ENCODE measurements at regions not wholly inside any gene's neighbourhood (a gene's known extent, or its start where the extent isn't known, plus 50 kb on each side); places are given as distances from the start of the nearest gene placed in this dataset.

GRCh38 chr11:69918938-69919650 lies 99.9 kb upstream of the FGF3 start:
- no peak overlapping the region for H3K4me3 ChIP-seq
- POLR2A ChIA-PET = interaction anchor here (1.0 kb wide), 1 partner anchor 273 kb away, joined by 3 read pairs; no protein-coding TSS in a partner anchor
- DNase-seq (ENCODE audit: low read depth in 1 of 2, low spot score in 1 of 2) = peak; percentile 65 to 68

GRCh38 chr11:69919659-69920344 lies 100.6 kb upstream of the FGF3 start:
- no peak for FAIRE-seq
- Histone ChIP-seq H3K27ac (no peak overlapping the region), H3K4me3 (no peak overlapping the region), H3K4me1 (peaks cover 8% of the 10 kb centered on the region; the same call in 1 of the 3 replicates), H3K9me3 (peaks cover 3% of the 10 kb centered on the region; the same call in 1 of the 3 replicates), H3K4me2 (no peak overlapping the region)
- 57% methylated on average over 1 of the region's 3 CpGs for WGBS (ENCODE audit: missing lambda C conversion rate)
- TF ChIP-seq HEYL (CRISPR knock-in tag; IDR thresholded peaks at IDR 0.05) (no peak), CEBPB (IDR thresholded peaks at IDR 0.05) (no peak), JUNB (IDR thresholded peaks at IDR 0.05) (no peak), BHLHE40 (IDR thresholded peaks at IDR 0.05; ENCODE audit: low read depth, low read length) (no peak), FOSB (CRISPR knock-in tag; IDR thresholded peaks at IDR 0.05) (no peak), EHMT2 (IDR thresholded peaks at IDR 0.05; ENCODE audit: low read depth) (no peak), HMGXB4 (CRISPR knock-in tag; IDR thresholded peaks at IDR 0.05; ENCODE audit: borderline replicate concordance) (no peak), POLR2AphosphoS2 (conservative IDR thresholded peaks at IDR 0.05; ENCODE audit: low read length) (no peak), HOXA7 (CRISPR knock-in tag; IDR thresholded peaks at IDR 0.05) (no peak), E2F6 (IDR thresholded peaks at IDR 0.05; ENCODE audit: borderline replicate concordance, low read depth) (no peak), ATOH8 (CRISPR knock-in tag; IDR thresholded peaks at IDR 0.05; ENCODE audit: low read depth) (no peak), CHD4 (IDR thresholded peaks at IDR 0.05; ENCODE audit: borderline replicate concordance) (no peak), SMC3 (IDR thresholded peaks at IDR 0.05) (no peak), HDAC2 (IDR thresholded peaks at IDR 0.05) (no peak), NPAS2 (CRISPR knock-in tag; IDR thresholded peaks at IDR 0.05; ENCODE audit: borderline replicate concordance) (no peak)
- DNase-seq (ENCODE audit: low read depth in 1 of 2, low spot score in 1 of 2) = no peak
- CTCF ChIA-PET = interaction anchor here (0.6 to 8.0 kb wide), 23 partner anchors 9 to 291 kb away, joined by 3 to 127 read pairs (median 7); partner anchors contain the start of gene FADD
- no peak for ATAC-seq
- POLR2A ChIA-PET = no interaction called here

More at GRCh38 chr11:69918938-69919650, 99.9 kb upstream of the FGF3 start:
- Histone ChIP-seq H3K27ac (peak overlapping the region; percentile 31 to 33; a peak in 1 of 6 replicates), H3K4me1 (peaks cover 8% of the 10 kb centered on the region; the same call in 1 of the 3 replicates), H3K9me3 (peaks cover 3% of the 10 kb centered on the region; the same call in 1 of the 3 replicates), H3K4me2 (peak overlapping the region; percentile 71)
- FAIRE-seq (no peak), ATAC-seq (peak; percentile 32 to 85; a peak in 5 of 6 replicates)
- CTCF ChIA-PET = interaction anchor here (0.5 to 8.0 kb wide), 66 partner anchors 9 to 669 kb away, joined by 3 to 127 read pairs (median 4); partner anchors contain the start of gene FADD
- 53% methylated on average over 19 of the region's 32 CpGs for WGBS (ENCODE audit: missing lambda C conversion rate)
- peak; percentile 94 for TF ChIP-seq CTCF (IDR thresholded peaks at IDR 0.05)
- TF ChIP-seq EHMT2 (IDR thresholded peaks at IDR 0.05; ENCODE audit: low read depth) = no peak
- TF ChIP-seq RCOR1 (IDR thresholded peaks at IDR 0.05; ENCODE audit: low read depth, low read length) = no peak
- TF ChIP-seq SMC3 (IDR thresholded peaks at IDR 0.05) = peak; percentile 98
- TF ChIP-seq RAD21 (conservative IDR thresholded peaks at IDR 0.05 in 1 of 2, IDR thresholded peaks at IDR 0.05 in 1 of 2) = peak; percentile 87 to 94

Data from A549 (cell line).